Lower leg skin (tissue), 4 donors: ENCODE measurements at regions not wholly inside any gene's neighbourhood (a gene's known extent, or its start where the extent isn't known, plus 50 kb on each side); places are given as distances from the start of the nearest gene placed in this dataset.

ENCODE experiments used
- DNase-seq, 2 donors: peaks; one replicate each; pipeline ENCODE4 v3.0.0-alpha.2; 2019; ENCODE audit warnings: low spot score in 2 of 2
- H3K4me3 ChIP-seq: fragments of 200-600 bp; sonication (generic); 2 replicates; pipeline ENCODE4 v1.5.1; 2017; ENCODE audit warnings: mild to moderate bottlenecking, low read depth; ENCODE audit not compliant: poor library complexity, severe bottlenecking
- POLR2A ChIP-seq, 2 donors: fragments of 450-650 bp; IDR thresholded peaks; one replicate each; pipeline ENCODE4 v1.6.1; 2016 to 2017; ENCODE audit warnings: antibody characterized with exemption in 2 of 2, mild to moderate bottlenecking in 1 of 2, moderate library complexity in 1 of 2
- WGBS, 2 donors: methylation state at CpG; one replicate each; pipeline ENCODE4 v1.1.5; 2018; 5-methylcytosine and 5-hydroxymethylcytosine counted together
- intact Hi-C: fragments of 100-400 bp; cut with DNase I; formaldehyde crosslinking; loops from one replicate; pipeline ENCODE4 v1.15.0; 2023; ENCODE audit warnings: low total_unique reads
- TF ChIP-seq, protein P1 (sequence below), 3 donors: fragments of 450-650 bp; IDR thresholded peaks; one replicate each; pipeline ENCODE4 v1.5.1; 2016; ENCODE audit warnings: antibody characterized with exemption in 3 of 3, mild to moderate bottlenecking in 3 of 3, moderate library complexity in 2 of 3

DNA sequence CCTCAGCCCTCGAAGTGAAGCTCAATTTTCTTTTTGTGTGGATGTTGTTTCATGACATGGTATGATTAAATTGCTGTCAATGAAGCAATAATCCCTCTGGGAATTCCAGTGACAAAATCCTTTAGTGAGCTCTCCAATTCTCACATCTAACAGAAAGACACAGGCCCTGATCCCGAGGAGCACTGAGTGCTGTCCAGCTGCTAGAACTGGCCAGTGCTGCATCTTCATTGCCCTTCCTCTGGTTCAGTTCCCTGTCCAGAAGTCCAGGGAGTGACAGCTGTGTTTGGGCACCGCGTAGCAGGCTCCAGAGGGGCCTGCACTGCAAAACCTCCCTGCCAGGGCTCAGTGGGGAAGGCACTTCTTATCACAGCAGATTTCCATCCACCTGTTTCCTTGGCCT, 516.8 kb upstream of the ATP11B start:
- 39 to 70% methylated on average over 4 of the region's 4 CpGs for WGBS, 2 donors
- TF ChIP-seq POLR2A (IDR thresholded peaks at IDR 0.05) = no peak
- TF ChIP-seq, protein P1, sequence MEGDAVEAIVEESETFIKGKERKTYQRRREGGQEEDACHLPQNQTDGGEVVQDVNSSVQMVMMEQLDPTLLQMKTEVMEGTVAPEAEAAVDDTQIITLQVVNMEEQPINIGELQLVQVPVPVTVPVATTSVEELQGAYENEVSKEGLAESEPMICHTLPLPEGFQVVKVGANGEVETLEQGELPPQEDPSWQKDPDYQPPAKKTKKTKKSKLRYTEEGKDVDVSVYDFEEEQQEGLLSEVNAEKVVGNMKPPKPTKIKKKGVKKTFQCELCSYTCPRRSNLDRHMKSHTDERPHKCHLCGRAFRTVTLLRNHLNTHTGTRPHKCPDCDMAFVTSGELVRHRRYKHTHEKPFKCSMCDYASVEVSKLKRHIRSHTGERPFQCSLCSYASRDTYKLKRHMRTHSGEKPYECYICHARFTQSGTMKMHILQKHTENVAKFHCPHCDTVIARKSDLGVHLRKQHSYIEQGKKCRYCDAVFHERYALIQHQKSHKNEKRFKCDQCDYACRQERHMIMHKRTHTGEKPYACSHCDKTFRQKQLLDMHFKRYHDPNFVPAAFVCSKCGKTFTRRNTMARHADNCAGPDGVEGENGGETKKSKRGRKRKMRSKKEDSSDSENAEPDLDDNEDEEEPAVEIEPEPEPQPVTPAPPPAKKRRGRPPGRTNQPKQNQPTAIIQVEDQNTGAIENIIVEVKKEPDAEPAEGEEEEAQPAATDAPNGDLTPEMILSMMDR (IDR thresholded peaks at IDR 0.05) = no peak
- DNase-seq = no peak
- no peak overlapping the region for H3K4me3 ChIP-seq
- intact Hi-C loops = no loop called here

DNA sequence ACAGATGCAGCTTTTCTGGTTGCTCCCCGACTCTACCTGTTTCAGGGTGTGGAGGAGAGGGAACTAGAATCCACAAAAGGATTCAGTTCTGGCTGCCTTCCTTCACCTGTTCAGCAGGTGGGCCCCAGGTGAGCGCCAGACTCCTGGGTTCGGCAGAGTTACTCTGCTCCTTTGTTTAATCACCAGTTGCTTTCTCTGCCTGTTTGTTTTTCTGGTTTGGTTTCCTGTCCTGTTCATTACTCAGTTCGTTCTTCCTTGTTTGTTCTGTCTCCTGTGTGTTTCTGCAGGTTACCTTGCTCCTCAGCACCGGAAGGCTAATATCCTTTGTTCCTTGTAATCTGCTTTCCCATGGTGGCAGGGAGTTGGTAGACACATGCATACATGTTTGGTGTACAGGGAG, 508.5 kb upstream of the ATP11B start:
- no peak for DNase-seq
- 59 to 63% methylated on average over 5 of the region's 5 CpGs for WGBS, 2 donors
- intact Hi-C loops = no loop called here
- TF ChIP-seq, protein P1 (IDR thresholded peaks at IDR 0.05) = no peak
- TF ChIP-seq POLR2A (IDR thresholded peaks at IDR 0.05) = no peak
- no peak overlapping the region for H3K4me3 ChIP-seq

DNA sequence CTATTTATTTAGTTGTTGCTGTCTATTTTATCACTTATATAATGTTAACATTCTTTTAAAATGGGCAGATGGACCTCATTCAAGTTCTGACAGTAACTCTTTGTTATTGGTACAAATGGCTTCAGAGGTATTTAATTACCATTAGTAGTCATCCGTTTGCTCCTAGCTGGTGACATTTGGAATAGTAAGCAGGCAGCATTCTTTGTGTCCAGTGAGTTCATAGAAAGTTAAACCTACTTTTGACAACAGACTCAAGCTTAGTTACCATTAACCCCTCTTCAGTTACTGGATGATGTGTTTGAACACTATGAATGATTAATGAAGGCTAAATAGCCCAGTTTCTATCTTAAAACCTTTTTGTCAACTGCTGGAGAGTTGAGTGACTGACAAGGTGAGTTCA, 500.7 kb upstream of the ATP11B start:
- WGBS, 2 donors = 42 to 48% methylated on average over 1 of the region's 1 CpG
- no peak for TF ChIP-seq POLR2A (IDR thresholded peaks at IDR 0.05)
- TF ChIP-seq, protein P1 (IDR thresholded peaks at IDR 0.05) = no peak
- no peak for DNase-seq
- intact Hi-C loops = no loop called here
- H3K4me3 ChIP-seq = no peak overlapping the region

DNA sequence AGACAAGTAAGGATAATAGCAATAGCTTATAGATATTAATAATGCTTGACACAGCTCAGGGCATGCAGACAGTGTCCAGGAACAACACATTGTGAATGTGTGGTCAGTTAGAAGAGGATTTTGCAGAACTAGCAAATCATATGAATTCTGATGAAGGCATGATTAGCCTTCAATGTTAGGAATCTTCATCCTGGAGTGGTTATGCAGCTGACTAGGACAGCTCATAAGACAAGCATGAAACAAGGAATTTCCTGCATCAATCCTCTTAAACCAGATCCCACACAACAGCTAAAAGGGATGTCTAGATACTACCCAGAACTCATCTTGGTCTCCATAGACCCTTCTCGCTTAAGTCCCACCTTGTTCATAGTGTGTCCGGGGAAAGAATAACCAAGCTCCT, 499.0 kb upstream of the ATP11B start:
- intact Hi-C loops = no loop called here
- no peak for DNase-seq
- TF ChIP-seq POLR2A (IDR thresholded peaks at IDR 0.05) = no peak
- H3K4me3 ChIP-seq = no peak overlapping the region
- 96 to 100% methylated on average over 2 of the region's 2 CpGs for WGBS, 2 donors

DNA sequence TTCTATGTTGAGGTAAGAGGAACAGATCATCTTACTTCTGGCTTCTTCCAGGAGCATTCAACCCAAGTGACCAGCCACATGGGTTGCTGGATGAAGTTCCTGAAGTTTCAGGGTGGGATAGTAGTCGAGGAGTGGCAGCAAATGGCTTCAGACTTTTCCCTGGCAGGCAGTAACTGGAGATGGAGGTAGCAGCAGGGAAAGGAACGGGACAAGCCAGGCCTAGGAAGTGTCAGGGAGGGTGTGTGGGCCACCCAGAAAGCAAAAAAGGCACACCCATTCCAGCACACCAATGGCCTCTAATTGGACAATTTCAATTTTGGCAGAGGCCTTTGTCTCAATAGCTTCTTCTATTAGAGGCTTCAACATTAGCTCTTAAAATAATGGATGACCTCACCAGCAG, 498.6 kb upstream of the ATP11B start:
- no peak for TF ChIP-seq POLR2A (IDR thresholded peaks at IDR 0.05)
- TF ChIP-seq, protein P1 (IDR thresholded peaks at IDR 0.05) = no peak
- no peak overlapping the region for H3K4me3 ChIP-seq
- WGBS, 2 donors = 64 to 76% methylated on average over 2 of the region's 2 CpGs
- intact Hi-C loops = no loop called here
- no peak for DNase-seq

DNA sequence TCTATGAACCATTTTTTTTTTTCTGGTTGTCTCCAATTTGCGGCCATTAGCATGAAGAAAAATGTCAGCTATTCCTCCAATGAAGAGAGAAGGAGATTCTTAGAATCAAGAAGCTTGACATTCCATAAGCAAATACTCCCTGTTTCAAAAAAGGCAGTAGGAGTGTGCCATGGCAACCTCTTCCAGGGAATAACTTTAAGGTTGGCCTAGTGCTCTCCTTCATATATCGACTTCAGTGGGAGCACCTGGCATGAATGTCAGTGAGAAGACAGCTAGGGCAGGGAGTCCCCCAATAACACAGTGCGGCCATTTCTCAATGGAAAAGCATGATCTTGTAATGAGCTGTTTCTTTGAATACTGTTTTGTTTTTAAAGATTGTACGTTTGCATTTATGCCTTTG, 493.0 kb upstream of the ATP11B start:
- no peak overlapping the region for H3K4me3 ChIP-seq
- 84 to 88% methylated on average over 4 of the region's 4 CpGs for whole genome bisulfite sequencing, 2 donors
- DNase-seq = no peak
- TF ChIP-seq POLR2A (IDR thresholded peaks at IDR 0.05) = no peak
- TF ChIP-seq, protein P1 (IDR thresholded peaks at IDR 0.05) = no peak
- intact Hi-C loops = no loop called here
